A673 (cell line): ENCODE measurements at regions not wholly inside any gene's neighbourhood (a gene's known extent, or its start where the extent isn't known, plus 50 kb on each side); places are given as distances from the start of the nearest gene placed in this dataset.

Experiments used
- EZH2 ChIP-seq: fragments of 200-600 bp; sonication (generic); IDR thresholded peaks from 2 replicates; pipeline ENCODE4 v1.6.1; 2017; ENCODE audit warnings: borderline replicate concordance, low read depth, mild to moderate bottlenecking, mixed read lengths, antibody characterized with exemption, low read length; ENCODE audit not compliant: poor library complexity, severe bottlenecking
- TF ChIP-seq, protein P1 (sequence below): fragments of 300-800, 200-600 bp; sonication (generic); conservative IDR thresholded peaks from 2 replicates; pipeline ENCODE4 v1.5.1; 2017; ENCODE audit warnings: low read depth, mild to moderate bottlenecking, antibody characterized with exemption, low read length, moderate library complexity, mixed read lengths

DNA sequence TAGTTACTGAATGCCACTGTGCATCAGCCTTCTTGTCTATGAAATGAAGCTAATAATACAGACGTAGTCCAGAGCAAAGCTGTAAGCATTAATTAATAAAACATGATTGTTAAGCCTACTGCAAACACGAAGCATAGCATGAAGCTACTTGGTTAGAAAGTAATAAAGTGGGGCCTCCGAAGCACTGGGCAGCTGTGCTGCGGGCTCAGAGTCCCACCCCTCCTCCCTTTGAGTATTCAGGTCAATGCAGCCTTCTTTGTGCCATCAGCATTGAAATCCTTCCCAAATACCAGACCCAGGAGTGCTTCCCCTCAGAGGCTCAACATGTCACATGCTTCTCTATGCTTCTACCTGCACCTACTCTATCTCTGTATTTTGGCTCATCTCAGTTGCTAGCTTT, 1112.6 kb downstream of the IGSF11 start:
- TF ChIP-seq, protein P1, sequence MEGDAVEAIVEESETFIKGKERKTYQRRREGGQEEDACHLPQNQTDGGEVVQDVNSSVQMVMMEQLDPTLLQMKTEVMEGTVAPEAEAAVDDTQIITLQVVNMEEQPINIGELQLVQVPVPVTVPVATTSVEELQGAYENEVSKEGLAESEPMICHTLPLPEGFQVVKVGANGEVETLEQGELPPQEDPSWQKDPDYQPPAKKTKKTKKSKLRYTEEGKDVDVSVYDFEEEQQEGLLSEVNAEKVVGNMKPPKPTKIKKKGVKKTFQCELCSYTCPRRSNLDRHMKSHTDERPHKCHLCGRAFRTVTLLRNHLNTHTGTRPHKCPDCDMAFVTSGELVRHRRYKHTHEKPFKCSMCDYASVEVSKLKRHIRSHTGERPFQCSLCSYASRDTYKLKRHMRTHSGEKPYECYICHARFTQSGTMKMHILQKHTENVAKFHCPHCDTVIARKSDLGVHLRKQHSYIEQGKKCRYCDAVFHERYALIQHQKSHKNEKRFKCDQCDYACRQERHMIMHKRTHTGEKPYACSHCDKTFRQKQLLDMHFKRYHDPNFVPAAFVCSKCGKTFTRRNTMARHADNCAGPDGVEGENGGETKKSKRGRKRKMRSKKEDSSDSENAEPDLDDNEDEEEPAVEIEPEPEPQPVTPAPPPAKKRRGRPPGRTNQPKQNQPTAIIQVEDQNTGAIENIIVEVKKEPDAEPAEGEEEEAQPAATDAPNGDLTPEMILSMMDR: no peak
- no peak for TF ChIP-seq EZH2
